Loucy (cell line): ENCODE measurements at regions not wholly inside any gene's neighbourhood (a gene's known extent, or its start where the extent isn't known, plus 50 kb on each side); places are given as distances from the start of the nearest gene placed in this dataset.

ENCODE experiments used
- H2AFZ ChIP-seq: fragments of 200-600 bp; sonication (generic); 2 replicates; pipeline ENCODE4 v1.6.0; 2016; ENCODE audit warnings: antibody characterized with exemption, mild to moderate bottlenecking, low read length, moderate library complexity
- H3F3A ChIP-seq: fragments of 200-600 bp; 2 replicates; pipeline ENCODE4 v1.6.0; 2016; ENCODE audit warnings: antibody characterized with exemption, low read depth, mild to moderate bottlenecking
- H3K27me3 ChIP-seq: fragments of 200-600 bp; sonication (generic); 2 replicates; pipeline ENCODE4 v1.6.1; 2014; ENCODE audit warnings: low read length, mild to moderate bottlenecking; ENCODE audit not compliant: insufficient read depth, poor library complexity, severe bottlenecking
- H3K36me3 ChIP-seq: fragments of 200-600 bp; sonication (generic); 2 replicates; pipeline ENCODE4 v1.6.1; 2016; ENCODE audit warnings: low read length; ENCODE audit not compliant: insufficient read depth
- H3K4me1 ChIP-seq: fragments of 200-600 bp; sonication (generic); 2 replicates; pipeline ENCODE4 v1.5.1; 2014; ENCODE audit warnings: low read length, mild to moderate bottlenecking; ENCODE audit not compliant: insufficient read depth, poor library complexity, severe bottlenecking
- H3K4me2 ChIP-seq: fragments of 200-600 bp; sonication (generic); 2 replicates; pipeline ENCODE4 v1.6.0; 2014; ENCODE audit warnings: antibody characterized with exemption, low read length, low read depth, mild to moderate bottlenecking; ENCODE audit not compliant: poor library complexity, severe bottlenecking
- H3K4me3 ChIP-seq: fragments of 200-600 bp; sonication (generic); 2 replicates; pipeline ENCODE4 v1.5.1; 2014; ENCODE audit warnings: low read length, mild to moderate bottlenecking, mixed read lengths; ENCODE audit not compliant: poor library complexity, severe bottlenecking
- H3K79me2 ChIP-seq: fragments of 200-600 bp; sonication (generic); 2 replicates; pipeline ENCODE4 v1.6.1; 2014; ENCODE audit warnings: low read length; ENCODE audit not compliant: insufficient read depth
- H3K9ac ChIP-seq: fragments of 200-600 bp; sonication (generic); 2 replicates; pipeline ENCODE4 v1.6.0; 2014; ENCODE audit warnings: mild to moderate bottlenecking, low read depth, low read length, moderate library complexity; ENCODE audit not compliant: poor library complexity, severe bottlenecking
- H3K9me2 ChIP-seq: fragments of 200-600 bp; sonication (generic); replicated peaks from 2 replicates; pipeline ENCODE4 v1.6.1; 2016; ENCODE audit warnings: low read depth, low read length, mixed read lengths
- H3K9me3 ChIP-seq: fragments of 200-600 bp; sonication (generic); 2 replicates; pipeline ENCODE4 v1.6.1; 2014; ENCODE audit warnings: mild to moderate bottlenecking, antibody characterized with exemption, low read length, low read depth; ENCODE audit not compliant: insufficient read depth
- H4K20me1 ChIP-seq: fragments of 200-600 bp; sonication (generic); 2 replicates; pipeline ENCODE4 v1.6.0; 2014; ENCODE audit warnings: antibody characterized with exemption, low read length, mild to moderate bottlenecking; ENCODE audit not compliant: insufficient read depth, poor library complexity, severe bottlenecking
- EZH2phosphoT487 ChIP-seq: fragments of 200-600 bp; IDR thresholded peaks from 2 replicates; pipeline ENCODE4 v1.6.1; 2018; ENCODE audit warnings: antibody characterized with exemption, mild to moderate bottlenecking, moderate library complexity, borderline replicate concordance
- TF ChIP-seq, protein P1 (sequence below): fragments of 200-600 bp; sonication (generic); conservative IDR thresholded peaks from 2 replicates; pipeline ENCODE4 v1.5.1; 2014; ENCODE audit warnings: mild to moderate bottlenecking, antibody characterized with exemption, low read length

DNA sequence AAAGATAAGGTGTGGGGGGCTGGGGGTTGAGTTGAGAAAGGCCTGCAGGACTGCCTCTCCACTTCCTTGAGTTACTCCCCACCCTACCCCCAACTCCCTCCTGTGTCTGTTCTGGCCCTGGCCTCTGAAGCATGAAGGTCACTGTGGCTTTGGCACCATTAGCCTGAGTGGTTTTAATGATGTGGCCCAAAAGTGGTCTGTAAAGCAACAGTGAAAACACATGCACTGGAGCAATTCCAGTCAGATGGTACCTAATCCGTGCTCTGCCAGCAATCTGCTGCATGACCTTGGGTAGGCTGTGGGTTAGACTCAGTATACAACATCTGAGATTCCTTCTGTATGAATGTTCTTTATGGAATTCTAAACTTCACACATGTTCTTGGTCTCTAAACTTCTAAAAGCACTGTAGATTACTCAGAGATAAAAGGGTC, 86.5 kb upstream of the ATP1A1 start:
- H3K27me3 ChIP-seq = no peaks in the 10 kb centered on the region
- TF ChIP-seq, protein P1, sequence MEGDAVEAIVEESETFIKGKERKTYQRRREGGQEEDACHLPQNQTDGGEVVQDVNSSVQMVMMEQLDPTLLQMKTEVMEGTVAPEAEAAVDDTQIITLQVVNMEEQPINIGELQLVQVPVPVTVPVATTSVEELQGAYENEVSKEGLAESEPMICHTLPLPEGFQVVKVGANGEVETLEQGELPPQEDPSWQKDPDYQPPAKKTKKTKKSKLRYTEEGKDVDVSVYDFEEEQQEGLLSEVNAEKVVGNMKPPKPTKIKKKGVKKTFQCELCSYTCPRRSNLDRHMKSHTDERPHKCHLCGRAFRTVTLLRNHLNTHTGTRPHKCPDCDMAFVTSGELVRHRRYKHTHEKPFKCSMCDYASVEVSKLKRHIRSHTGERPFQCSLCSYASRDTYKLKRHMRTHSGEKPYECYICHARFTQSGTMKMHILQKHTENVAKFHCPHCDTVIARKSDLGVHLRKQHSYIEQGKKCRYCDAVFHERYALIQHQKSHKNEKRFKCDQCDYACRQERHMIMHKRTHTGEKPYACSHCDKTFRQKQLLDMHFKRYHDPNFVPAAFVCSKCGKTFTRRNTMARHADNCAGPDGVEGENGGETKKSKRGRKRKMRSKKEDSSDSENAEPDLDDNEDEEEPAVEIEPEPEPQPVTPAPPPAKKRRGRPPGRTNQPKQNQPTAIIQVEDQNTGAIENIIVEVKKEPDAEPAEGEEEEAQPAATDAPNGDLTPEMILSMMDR = no peak
- no peak for TF ChIP-seq EZH2phosphoT487
- no peaks in the 10 kb centered on the region for H4K20me1 ChIP-seq
- H3K9ac ChIP-seq = no peak overlapping the region
- H3K9me3 ChIP-seq = no peaks in the 10 kb centered on the region
- H3K79me2 ChIP-seq = no peaks in the 10 kb centered on the region
- H3K36me3 ChIP-seq = no peaks in the 10 kb centered on the region
- no peaks in the 10 kb centered on the region; the same call in 1 of the 2 replicates for H3K9me2 ChIP-seq
- no peak overlapping the region for H3K4me3 ChIP-seq
- H3K4me2 ChIP-seq = no peak overlapping the region
- H3F3A ChIP-seq = no peaks in the 10 kb centered on the region
- H3K4me1 ChIP-seq = no peaks in the 10 kb centered on the region
- no peak overlapping the region for H2AFZ ChIP-seq

GRCh38 chr1:116287341-116288200, 85.5 kb upstream of the ATP1A1 start:
- no peak overlapping the region for H3K4me3 ChIP-seq
- no peak for TF ChIP-seq EZH2phosphoT487
- TF ChIP-seq, protein P1 = no peak
- H3K4me1 ChIP-seq = no peaks in the 10 kb centered on the region
- no peak overlapping the region for H2AFZ ChIP-seq
- H3K4me2 ChIP-seq = no peak overlapping the region
- no peaks in the 10 kb centered on the region for H3K9me3 ChIP-seq
- no peaks in the 10 kb centered on the region for H4K20me1 ChIP-seq
- no peaks in the 10 kb centered on the region for H3F3A ChIP-seq
- no peaks in the 10 kb centered on the region for H3K36me3 ChIP-seq
- no peaks in the 10 kb centered on the region for H3K27me3 ChIP-seq
- no peaks in the 10 kb centered on the region for H3K79me2 ChIP-seq
- H3K9me2 ChIP-seq = no peaks in the 10 kb centered on the region; the same call in 1 of the 2 replicates
- no peak overlapping the region for H3K9ac ChIP-seq

- no peaks in the 10 kb centered on the region for H3K4me1 ChIP-seq
- H3K9ac ChIP-seq = no peak overlapping the region
Measured at GRCh38 chr1:116288201-116288598, 84.8 kb upstream of the ATP1A1 start.

More at GRCh38 chr1:116288201-116288598, 84.8 kb upstream of the ATP1A1 start:
- Histone ChIP-seq H3K4me2 (no peak overlapping the region), H3K4me3 (no peak overlapping the region), H2AFZ (no peak overlapping the region), H3F3A (no peaks in the 10 kb centered on the region), H3K79me2 (no peaks in the 10 kb centered on the region), H3K9me2 (no peaks in the 10 kb centered on the region; the same call in 1 of the 2 replicates), H3K27me3 (no peaks in the 10 kb centered on the region), H4K20me1 (no peaks in the 10 kb centered on the region), H3K9me3 (no peaks in the 10 kb centered on the region), H3K36me3 (no peaks in the 10 kb centered on the region)
- TF ChIP-seq EZH2phosphoT487 = no peak
- TF ChIP-seq, protein P1 = no peak
